HCT116 (cell line): ENCODE measurements at regions not wholly inside any gene's neighbourhood (a gene's known extent, or its start where the extent isn't known, plus 50 kb on each side); places are given as distances from the start of the nearest gene placed in this dataset.

ENCODE experiments used
- ATAC-seq: fragments of 200-7000 bp; cut with Tn5 transposase; 2 replicates; pipeline ENCODE4 v1.9.1; 2020; ENCODE audit warnings: mild to moderate bottlenecking, moderate library complexity
- BruUV-seq: library from RNA; stranded (reverse); fragments of 400-500 nt; replicated peaks from 2 replicates; lab custom pipeline; 2021; lab: Mats Ljungman, UMichigan
- CTCF ChIA-PET: fragments of 300-600 bp; sonication (Branson Sonifier 250); formaldehyde crosslinking; loops from one replicate; lab custom pipeline; 2021; ENCODE audit warnings: antibody characterized with exemption; lab: Charles Lee
- POLR2A ChIA-PET: fragments of 300-600, 350-600 bp; sonication (Branson Sonifier 250); formaldehyde crosslinking; loops from one replicate; lab custom pipeline; 2021; ENCODE audit warnings: antibody characterized with exemption; lab: Charles Lee
- RAD21 ChIA-PET, 2 experiments: fragments of 300-600 bp; sonication (Branson Sonifier 250); formaldehyde crosslinking; loops; one replicate each; lab custom pipeline; 2023; ENCODE audit warnings: low total read pairs in 2 of 2; ENCODE audit not compliant: uncharacterized antibody in 2 of 2, unreplicated experiment in 2 of 2, low non-redundant PET in 1 of 2; lab: Charles Lee
- DNase-seq: peaks from one replicate; pipeline ENCODE4 v3.0.0-alpha.2; 2010; ENCODE audit warnings: low read depth, low spot score
- H2AFZ ChIP-seq: fragments of 200-600 bp; shearing (Covaris generic), sonication (generic); 2 replicates; pipeline ENCODE4 v1.6.1; 2017; ENCODE audit warnings: low read depth, mixed run types, mixed read lengths, antibody characterized with exemption, low read length; ENCODE audit not compliant: poor library complexity, severe bottlenecking
- H3K27ac ChIP-seq: 2 replicates; pipeline ENCODE4 v1.5.1; 2012; ENCODE audit warnings: low read depth, low read length
- H3K27me3 ChIP-seq: fragments of 200-600 bp; sonication (generic); 2 replicates; pipeline ENCODE4 v1.6.1; 2016; ENCODE audit warnings: mixed run types, low read length, mixed read lengths; ENCODE audit not compliant: insufficient read depth
- H3K36me3 ChIP-seq, 2 experiments: fragments of 200-500 bp in 1 of 2; fragments of 200-600 bp in 1 of 2; sonication (Bioruptor generic) in 1 of 2; sonication (generic) in 1 of 2; 2 replicates each; pipeline versions ENCODE4 v1.5.1 to v1.6.1; 2014 to 2016; ENCODE audit warnings: low read length in 2 of 2, inconsistent platforms in 1 of 2, mixed read lengths in 1 of 2, mixed run types in 1 of 2; ENCODE audit not compliant: insufficient read depth in 2 of 2, control insufficient read depth in 1 of 2
- H3K4me1 ChIP-seq, 2 experiments: fragments of 200-600 bp in 1 of 2; sonication (generic) in 1 of 2; 2 replicates each; pipeline versions ENCODE4 v1.5.1 to v1.6.1; 2012 to 2017; ENCODE audit warnings: low read length in 2 of 2, inconsistent platforms in 1 of 2, mild to moderate bottlenecking in 1 of 2, mixed read lengths in 1 of 2, mixed run types in 1 of 2, moderate library complexity in 1 of 2; ENCODE audit not compliant: insufficient read depth in 2 of 2, control insufficient read depth in 1 of 2
- H3K4me2 ChIP-seq: fragments of 200-600 bp; sonication (generic); 2 replicates; pipeline ENCODE4 v1.6.1; 2017; ENCODE audit warnings: mixed run types, low read length, mixed read lengths
- H3K4me3 ChIP-seq, 2 experiments: fragments of 200-600 bp in 1 of 2; sonication (generic) in 1 of 2; replicated peaks in 1 of 2; 2 replicates each; pipeline ENCODE4 v1.5.1; 2011 to 2016; ENCODE audit warnings: low read length in 2 of 2, control low read depth in 1 of 2, low read depth in 1 of 2, mild to moderate bottlenecking in 1 of 2, mixed read lengths in 1 of 2, mixed run types in 1 of 2
- H3K79me2 ChIP-seq: fragments of 200-600 bp; sonication (generic); 2 replicates; pipeline ENCODE4 v1.6.1; 2017; ENCODE audit warnings: mild to moderate bottlenecking, mixed run types, low read length, moderate library complexity, mixed read lengths; ENCODE audit not compliant: insufficient read depth
- H3K9ac ChIP-seq: fragments of 200-600 bp; sonication (generic); 2 replicates; pipeline ENCODE4 v1.6.1; 2016; ENCODE audit warnings: low read length, mixed read lengths
- H3K9me2 ChIP-seq: fragments of 200-600 bp; sonication (generic), shearing (Covaris generic); 2 replicates; pipeline ENCODE4 v1.6.1; 2017; ENCODE audit warnings: mixed run types, mild to moderate bottlenecking, moderate library complexity; ENCODE audit not compliant: insufficient read depth
- H3K9me3 ChIP-seq, 2 experiments: fragments of 200-500 bp in 1 of 2; fragments of 200-600 bp in 1 of 2; sonication (Bioruptor generic) in 1 of 2; sonication (generic) in 1 of 2; 2 replicates each; pipeline ENCODE4 v1.6.1; 2014 to 2017; ENCODE audit warnings: low read length in 2 of 2, mixed read lengths in 2 of 2, inconsistent platforms in 1 of 2, low read depth in 1 of 2, mild to moderate bottlenecking in 1 of 2, mixed run types in 1 of 2, moderate library complexity in 1 of 2; ENCODE audit not compliant: control insufficient read depth in 1 of 2, insufficient read depth in 1 of 2
- H4K20me1 ChIP-seq: fragments of 200-600 bp; sonication (generic), shearing (Covaris generic); 2 replicates; pipeline ENCODE4 v1.6.1; 2017; ENCODE audit warnings: mixed run types, mild to moderate bottlenecking, moderate library complexity; ENCODE audit not compliant: insufficient read depth
- CBX3 ChIP-seq: IDR thresholded peaks from 2 replicates; pipeline ENCODE4 v1.6.1; 2012; ENCODE audit warnings: low read depth
- RAD21 ChIP-seq: IDR thresholded peaks from 2 replicates; pipeline ENCODE4 v1.6.1; 2012; ENCODE audit warnings: low read depth, mild to moderate bottlenecking
- TCF7L2 ChIP-seq: IDR thresholded peaks from 2 replicates; pipeline ENCODE4 v1.7.0; 2011; ENCODE audit warnings: borderline replicate concordance, inconsistent platforms; ENCODE audit not compliant: insufficient read depth, insufficient read length; ENCODE audit errors: extremely low read depth
- intact Hi-C: fragments of 100-400 bp; cut with micrococcal nuclease; formaldehyde crosslinking; loops from 2 replicates; pipeline ENCODE4 v1.10.0; 2022

DNA sequence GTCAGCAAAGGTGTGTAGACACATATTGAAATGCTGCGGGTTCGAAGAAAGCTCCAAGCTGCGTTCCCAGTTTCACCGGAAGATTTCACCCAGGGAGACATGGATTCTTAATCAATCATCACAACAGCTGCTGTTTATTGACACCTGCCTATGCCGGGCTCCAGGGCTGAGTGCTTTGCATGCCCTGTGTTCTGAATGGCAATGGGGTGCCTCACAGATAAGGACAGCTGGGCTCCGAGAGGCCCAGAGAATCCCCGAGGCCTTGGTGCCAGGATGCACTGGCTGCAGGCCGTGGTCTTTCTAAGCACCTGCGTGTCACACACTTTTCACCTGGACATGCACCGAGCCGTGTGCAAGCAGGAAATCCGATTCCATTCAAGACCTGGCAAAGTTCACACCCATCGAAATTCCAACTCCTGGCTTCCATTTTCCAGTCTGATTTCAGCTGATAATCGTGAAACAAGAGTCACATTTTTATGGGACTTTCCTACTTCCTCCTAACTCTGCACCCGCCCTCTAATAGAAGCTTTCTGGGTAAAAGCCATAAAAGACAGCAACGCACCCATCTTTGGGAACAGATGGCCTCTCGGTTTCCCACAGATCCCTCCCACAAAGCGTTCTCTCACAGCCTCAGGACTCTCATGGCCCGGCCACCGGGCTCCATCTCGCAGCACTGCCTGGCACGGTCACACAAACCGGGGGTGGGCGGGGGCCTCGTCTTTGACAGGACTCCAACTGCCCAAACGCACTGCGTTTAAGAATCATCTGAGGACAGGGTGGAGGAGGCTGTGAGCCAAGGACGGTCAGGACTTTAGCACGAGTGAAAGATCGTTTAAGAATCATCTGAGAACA is 245.6 kb upstream of the SALL3 start (continued):
- no peak for TF ChIP-seq TCF7L2

DNA sequence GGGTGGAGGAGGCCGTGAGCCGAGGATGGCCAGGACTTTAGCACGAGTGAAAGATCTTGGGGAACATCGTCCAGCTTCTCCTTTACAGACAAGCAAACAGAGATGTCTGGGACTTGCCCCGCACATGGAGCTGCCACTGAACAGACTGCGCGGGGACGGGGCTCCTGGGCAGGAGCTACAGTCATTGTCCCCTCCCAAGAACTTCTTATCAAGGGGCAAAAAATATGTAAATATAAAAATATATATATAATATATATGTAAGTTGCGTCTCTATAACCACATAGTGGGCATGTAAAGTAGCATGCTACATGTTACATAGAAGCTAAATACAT is 245.0 kb upstream of the SALL3 start:
- no peaks in the 10 kb centered on the region for H3K79me2 ChIP-seq
- no peak for ATAC-seq
- no TSS peak for BruUV-seq
- H3K9ac ChIP-seq, result no peak overlapping the region
- CTCF ChIA-PET, result no interaction called here
- DNase-seq, result no peak
- no peak overlapping the region for H3K4me3 ChIP-seq
- H3K9me2 ChIP-seq, result no peaks in the 10 kb centered on the region
- no peak overlapping the region for H3K27ac ChIP-seq
- no peaks in the 10 kb centered on the region for H3K36me3 ChIP-seq
- no peaks in the 10 kb centered on the region for H3K9me3 ChIP-seq
- no peak overlapping the region for H3K4me2 ChIP-seq
- RAD21 ChIA-PET, result no interaction called here
- intact Hi-C loops, result no loop called here
- no peaks in the 10 kb centered on the region for H3K4me1 ChIP-seq
- H2AFZ ChIP-seq, result no peak overlapping the region
- H3K27me3 ChIP-seq, result 0 out of 2 replicates have a peak, but pooled peaks cover 2% of the 10 kb centered on the region
- no peaks in the 10 kb centered on the region for H4K20me1 ChIP-seq
- no peak for TF ChIP-seq CBX3
- POLR2A ChIA-PET, result no interaction called here

DNA sequence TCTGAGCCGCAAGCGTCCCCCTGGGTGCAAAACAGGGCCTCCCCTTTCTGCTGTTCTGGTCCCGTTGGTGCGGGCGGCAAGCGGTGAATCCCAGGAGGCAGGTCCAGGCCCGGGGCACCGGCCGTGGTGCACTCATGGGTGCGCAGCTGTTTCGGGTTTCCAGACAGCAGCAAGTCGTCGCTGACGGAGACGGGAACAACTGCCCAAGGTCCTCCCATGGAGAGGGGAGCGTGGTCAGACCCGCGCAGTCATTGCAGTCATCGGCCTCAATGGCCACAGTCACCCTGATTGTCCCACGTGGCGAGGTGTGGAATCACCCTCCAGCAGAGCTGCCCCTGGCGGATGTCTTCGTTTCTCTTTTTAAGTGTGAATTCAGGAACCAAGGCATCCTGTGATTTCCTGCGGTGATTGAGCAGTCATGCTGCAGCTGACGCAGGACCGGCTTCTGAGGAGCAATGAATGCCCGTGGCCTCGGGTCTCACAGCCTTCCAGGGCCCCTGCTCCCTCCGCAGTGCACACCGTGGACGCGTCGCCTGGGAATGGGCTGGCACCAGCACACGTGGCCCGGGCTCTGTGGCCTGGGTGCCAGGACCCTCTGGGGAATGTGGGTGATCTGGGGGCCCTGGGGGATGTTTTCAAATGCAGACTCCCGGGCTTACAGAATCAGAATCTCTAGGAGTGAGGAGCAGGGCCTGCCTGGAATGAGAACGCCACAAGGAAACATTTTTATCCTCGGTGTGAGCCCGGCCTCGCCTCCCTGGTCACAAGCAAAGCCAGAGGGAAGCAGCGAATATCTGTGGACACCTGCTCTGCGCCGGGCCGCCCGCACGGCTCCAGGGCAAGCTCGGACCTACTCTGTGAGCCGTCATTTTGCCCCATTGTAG is 244.2 kb upstream of the SALL3 start:
- RAD21 ChIA-PET, result no interaction called here
- no peak for DNase-seq
- Histone ChIP-seq H3K27ac (no peak overlapping the region), H4K20me1 (no peaks in the 10 kb centered on the region), H3K9me2 (no peaks in the 10 kb centered on the region), H3K4me2 (no peak overlapping the region), H3K79me2 (no peaks in the 10 kb centered on the region), H3K4me1 (no peaks in the 10 kb centered on the region), H3K36me3 (no peaks in the 10 kb centered on the region), H3K9ac (no peak overlapping the region), H2AFZ (no peak overlapping the region), H3K9me3 (no peaks in the 10 kb centered on the region), H3K27me3 (no peaks in the 10 kb centered on the region), H3K4me3 (no peak overlapping the region)
- intact Hi-C loops, result no loop called here
- no peak for TF ChIP-seq RAD21
- CTCF ChIA-PET, result no interaction called here
- no peak for ATAC-seq
- POLR2A ChIA-PET, result no interaction called here
- no TSS peak for BruUV-seq
